ENCODE measurements at regions not wholly inside any gene's neighbourhood (a gene's known extent, or its start where the extent isn't known, plus 50 kb on each side); places are given as distances from the start of the nearest gene placed in this dataset.

DNA sequence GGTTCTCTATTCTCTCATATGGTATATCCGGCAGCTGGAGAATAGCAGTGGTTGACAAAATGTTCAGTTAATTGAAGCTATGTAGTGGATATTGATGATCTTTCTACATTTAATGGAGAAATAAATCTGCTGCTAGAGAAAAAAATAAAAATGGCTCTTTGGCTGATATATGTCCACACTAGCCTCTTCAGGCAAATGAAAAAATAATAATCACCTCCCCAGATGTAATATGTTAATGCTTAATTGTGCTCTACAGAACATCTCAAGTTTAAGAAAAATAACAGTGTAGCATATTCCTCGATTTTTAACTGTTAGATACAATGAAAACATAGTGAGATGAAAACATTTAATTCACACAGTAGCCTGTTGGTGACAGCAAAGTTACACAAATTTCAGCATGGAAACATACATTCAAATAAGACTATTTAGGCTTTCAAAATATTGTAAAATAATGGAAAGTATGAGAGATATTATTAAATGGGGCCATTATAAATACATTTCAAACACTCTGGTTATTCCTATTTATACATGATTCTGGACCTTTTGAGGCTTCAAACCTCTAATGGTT lies 543.0 kb downstream of the MAT2B start:
- FAIRE-seq: peak; percentile 39

DNA sequence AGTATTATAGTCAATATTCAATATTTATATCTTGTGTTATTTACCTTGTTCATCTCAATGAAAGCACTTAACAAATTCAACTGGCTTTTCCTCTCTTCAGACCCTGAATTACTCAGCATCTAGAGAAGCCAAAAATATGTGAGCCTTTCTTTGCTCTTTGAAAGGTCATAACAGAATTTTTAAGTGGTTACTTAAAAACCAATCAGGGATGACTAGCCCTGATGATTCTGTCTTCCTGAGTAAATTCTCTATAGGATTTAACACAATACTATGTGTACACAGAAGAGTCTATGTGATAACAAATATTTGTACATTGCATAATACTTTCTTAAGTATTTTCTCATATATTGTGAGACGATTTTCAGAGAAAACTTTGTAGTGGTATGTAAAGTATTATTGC lies 546.3 kb downstream of the MAT2B start:
- no peak for FAIRE-seq

- no peak for FAIRE-seq
These were observed 547.2 kb downstream of the MAT2B start for GRCh38 chr5:164052536-164053093.

- no peak for FAIRE-seq
These were observed 547.7 kb downstream of the MAT2B start for GRCh38 chr5:164053123-164053522.

GRCh38 chr5:164054461-164054860 lies 549.0 kb downstream of the MAT2B start:
- FAIRE-seq: no peak

GRCh38 chr5:164057121-164057520 lies 551.7 kb downstream of the MAT2B start:
- FAIRE-seq: no peak

DNA sequence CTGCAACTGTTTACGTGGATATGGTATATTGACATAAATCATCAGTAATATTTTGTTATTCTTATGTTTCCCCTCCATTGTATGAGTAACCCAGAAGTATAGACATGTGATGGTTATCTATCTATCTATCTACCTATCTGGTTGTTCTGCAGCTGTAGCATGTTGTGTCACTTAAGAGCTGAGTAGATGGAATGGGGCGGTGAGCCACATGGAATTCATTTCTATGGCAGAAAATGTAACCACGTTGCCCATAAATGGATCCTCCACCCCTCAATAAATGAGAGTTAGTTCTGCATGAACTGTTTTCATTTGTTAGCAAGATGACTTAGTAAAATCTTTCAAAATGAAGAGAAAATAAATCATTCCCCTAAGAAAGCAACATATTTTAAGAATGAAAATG lies 553.2 kb downstream of the MAT2B start:
- no peak for FAIRE-seq

DNA sequence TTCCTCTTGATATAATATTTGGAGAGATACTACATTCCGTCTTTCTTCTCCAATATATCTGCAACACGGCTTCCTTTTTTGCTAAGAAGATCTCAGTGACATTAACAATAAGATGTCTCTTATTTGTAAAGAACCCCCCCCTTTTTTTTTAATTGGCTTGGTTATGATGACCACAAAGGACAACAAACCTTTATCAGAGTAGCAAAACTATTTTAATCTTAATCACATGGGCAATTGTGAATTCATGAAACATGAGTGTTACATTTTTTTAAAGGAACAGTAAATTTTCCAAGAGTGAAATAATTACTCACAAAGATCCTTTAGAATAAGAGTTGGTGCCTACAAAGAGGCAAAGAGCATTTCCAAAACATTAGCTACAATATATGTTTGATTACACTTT lies 554.1 kb downstream of the MAT2B start:
- FAIRE-seq: no peak

GRCh38 chr5:164060786-164061355 lies 555.5 kb downstream of the MAT2B start:
- FAIRE-seq: no peak

GRCh38 chr5:164062304-164062703 lies 556.9 kb downstream of the MAT2B start:
- no peak for FAIRE-seq

DNA sequence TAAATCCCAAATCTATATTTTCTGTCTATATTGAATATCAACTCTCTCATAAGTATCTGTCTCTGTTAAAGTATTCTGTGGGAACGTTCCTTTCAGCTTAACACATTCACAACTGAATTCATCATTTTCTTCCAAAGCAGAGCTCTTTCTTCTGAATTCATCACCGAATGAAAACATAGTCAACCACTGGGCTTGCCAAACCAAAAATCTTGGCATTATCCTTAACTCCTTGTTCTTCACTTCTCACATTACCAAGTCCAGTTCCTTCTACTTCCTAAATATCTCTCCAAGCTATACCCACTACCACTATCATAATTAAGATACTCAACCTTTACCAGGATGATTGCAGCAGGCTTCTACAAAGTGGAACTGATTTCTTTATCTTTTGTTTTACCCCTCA lies 559.8 kb downstream of the MAT2B start:
- no peak for FAIRE-seq

DNA sequence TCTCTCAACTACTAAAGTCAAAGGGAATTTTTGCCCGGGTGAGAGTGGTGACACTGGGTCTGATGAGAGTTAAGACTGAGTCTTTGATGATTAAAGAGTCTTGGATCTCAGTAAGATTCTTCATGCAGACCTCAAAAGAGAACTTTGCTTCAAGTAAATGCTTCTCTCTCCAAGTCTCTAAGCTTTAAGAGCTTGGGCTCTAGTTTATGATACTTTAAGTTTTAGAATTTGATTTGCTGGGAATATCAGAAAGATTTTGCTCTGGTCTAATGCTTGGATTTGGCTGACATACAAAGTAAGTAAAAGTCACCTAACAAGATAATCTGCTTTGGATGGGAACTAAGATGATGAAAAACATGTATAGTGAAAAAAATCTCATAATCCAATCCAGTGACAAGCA lies 566.3 kb downstream of the MAT2B start:
- FAIRE-seq: no peak

GRCh38 chr5:164073081-164073480 lies 567.7 kb downstream of the MAT2B start:
- no peak for FAIRE-seq

DNA sequence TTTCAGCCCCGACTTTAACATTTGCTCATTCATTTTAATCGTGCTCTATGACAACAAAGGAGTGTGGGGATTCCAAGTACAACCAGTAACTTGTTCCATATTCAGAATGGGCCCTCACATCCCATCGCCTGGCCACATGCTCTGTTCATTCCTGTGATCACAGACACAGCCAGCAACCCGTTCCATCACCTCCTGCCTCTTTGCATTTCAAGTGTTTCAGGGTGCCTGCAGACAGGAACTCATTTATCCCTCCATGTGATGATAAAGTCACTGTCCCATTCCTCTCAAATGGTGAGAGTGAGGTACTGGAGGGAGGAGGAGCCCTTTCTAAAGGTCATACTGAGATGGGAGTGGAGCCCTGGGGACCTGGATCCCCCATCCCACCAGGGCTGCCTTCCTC lies 571.1 kb downstream of the MAT2B start:
- FAIRE-seq: no peak

GRCh38 chr5:164090358-164090757 lies 584.9 kb downstream of the MAT2B start:
- FAIRE-seq: no peak

GRCh38 chr5:164091836-164092235 lies 586.4 kb downstream of the MAT2B start:
- no peak for FAIRE-seq

GRCh38 chr5:164094291-164094690 lies 588.9 kb downstream of the MAT2B start:
- no peak for FAIRE-seq

DNA sequence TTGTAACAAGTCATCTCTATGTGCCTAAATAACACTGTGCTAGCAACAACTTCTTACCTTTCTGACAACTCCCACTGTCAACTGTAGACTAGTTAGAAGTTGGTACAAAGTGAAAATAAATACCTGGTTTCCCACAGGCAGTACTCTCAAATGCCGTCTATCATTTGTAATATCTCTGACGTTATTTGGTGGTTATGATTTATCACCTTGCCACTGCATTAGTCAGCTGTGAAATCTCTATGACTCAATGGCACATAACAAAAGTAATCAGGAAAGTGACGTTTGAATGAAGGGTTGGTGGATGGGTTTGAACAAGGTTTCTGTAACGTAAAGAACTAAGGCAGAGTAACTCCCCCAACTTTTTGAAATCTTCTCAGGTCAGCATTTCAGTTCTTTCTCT lies 592.3 kb downstream of the MAT2B start:
- FAIRE-seq: no peak

DNA sequence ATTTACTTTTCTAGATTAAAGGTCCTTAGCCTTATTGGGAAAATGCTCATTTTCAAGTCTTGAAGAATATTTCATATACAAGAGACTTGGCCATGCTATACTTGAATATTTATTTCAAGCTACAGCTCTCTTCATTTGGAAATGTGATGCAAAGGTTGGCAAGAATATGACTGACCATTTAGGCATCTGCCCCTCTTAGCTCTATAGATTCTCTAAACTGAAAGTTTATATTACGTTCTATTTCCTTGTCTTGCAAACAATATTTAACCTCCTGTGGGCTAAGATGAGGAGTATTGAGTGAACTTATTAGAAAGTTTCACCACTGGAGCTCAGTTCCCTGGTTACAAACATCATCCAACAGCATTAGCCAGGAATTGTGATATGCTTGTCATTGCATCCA lies 593.1 kb downstream of the MAT2B start:
- FAIRE-seq: no peak

DNA sequence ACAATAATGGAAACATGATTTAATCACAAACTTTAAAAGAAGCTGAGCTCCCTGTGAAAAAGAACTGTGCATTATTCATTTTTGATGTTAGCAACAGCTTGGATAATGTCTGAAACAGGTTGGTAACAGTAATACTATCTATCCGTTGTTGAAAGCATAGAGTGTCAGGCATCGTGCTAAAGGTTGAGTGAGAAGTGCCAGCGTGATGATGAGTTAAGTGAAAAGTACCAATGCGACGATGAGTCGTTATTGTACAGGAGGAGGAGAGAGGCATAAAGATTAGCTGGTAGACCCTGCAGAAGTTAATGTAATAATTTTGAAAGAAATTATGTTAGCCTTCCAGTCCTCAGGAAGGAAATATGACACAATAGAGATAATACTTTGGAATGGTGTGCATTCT lies 593.6 kb downstream of the MAT2B start:
- FAIRE-seq: no peak

GRCh38 chr5:164115420-164115819 lies 610.0 kb downstream of the MAT2B start:
- FAIRE-seq: no peak

- FAIRE-seq: no peak
These were observed 614.5 kb downstream of the MAT2B start for GRCh38 chr5:164119806-164120447.

DNA sequence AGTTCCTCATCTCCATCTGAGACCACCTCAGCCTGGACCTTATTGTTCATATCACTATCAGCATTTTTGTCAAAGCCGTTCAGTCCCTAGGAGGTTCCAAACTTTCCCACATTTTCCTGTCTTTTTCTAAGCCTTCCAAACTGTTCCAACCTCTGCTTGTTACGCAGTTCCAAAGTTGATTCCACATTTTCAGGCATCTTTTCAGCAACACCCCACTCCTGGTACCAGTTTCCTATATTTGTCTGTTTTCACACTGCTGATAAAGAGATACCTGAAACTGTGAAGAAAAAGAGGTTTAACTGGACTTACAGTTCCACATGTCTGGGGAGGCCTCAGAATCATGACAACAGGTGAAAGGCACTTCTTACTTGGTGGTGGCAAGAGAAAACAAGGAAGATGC lies 622.1 kb downstream of the MAT2B start:
- no peak for FAIRE-seq

- FAIRE-seq: no peak
These were observed 626.9 kb downstream of the MAT2B start for GRCh38 chr5:164132358-164132757.
